ENCODE measurements at regions not wholly inside any gene's neighbourhood (a gene's known extent, or its start where the extent isn't known, plus 50 kb on each side); places are given as distances from the start of the nearest gene placed in this dataset.

GRCh38 chr6:141482796-141483597 lies 649.7 kb upstream of the GJE1 start:
- ATAC-seq = no peak
- Histone ChIP-seq H3K36me3 (ENCODE audit: control insufficient read depth, insufficient read depth, low read length) (no peaks in the 10 kb centered on the region), H2AFZ (ENCODE audit: low read depth, low read length) (no peak overlapping the region), H3K27me3 (ENCODE audit: control insufficient read depth in 2 of 2, insufficient read depth in 2 of 2, low read length in 2 of 2) (no peaks in the 10 kb centered on the region), H3K27ac (ENCODE audit: extremely low read depth, low read depth, low read length) (no peak overlapping the region), H4K20me1 (replicated peaks; ENCODE audit: control insufficient read depth, insufficient read depth, low read length) (no peaks in the 10 kb centered on the region), H3K9ac (ENCODE audit: insufficient read depth in 1 of 2, low read depth in 2 of 2, low read length in 2 of 2) (no peak overlapping the region), H3K9me1 (ENCODE audit: control insufficient read depth, insufficient read depth, low read length) (no peaks in the 10 kb centered on the region), H3K79me2 (ENCODE audit: control insufficient read depth, insufficient read depth, low read length) (no peaks in the 10 kb centered on the region), H3K4me3 (no peak overlapping the region), H3K9me3 (replicated peaks; ENCODE audit: control insufficient read depth, insufficient read depth, low read depth, low read length) (no peaks in the 10 kb centered on the region), H3K4me2 (ENCODE audit: insufficient read depth, low read length) (no peak overlapping the region), H3K4me1 (replicated peaks in 1 of 2; ENCODE audit: control insufficient read depth in 2 of 2, insufficient read depth in 2 of 2, low read length in 2 of 2) (no peaks in the 10 kb centered on the region)
- TF ChIP-seq HNRNPLL (IDR thresholded peaks at IDR 0.05; ENCODE audit: low read depth, low read length, poor library complexity, severe bottlenecking) (no peak), KAT7 (CRISPR knock-in tag; IDR thresholded peaks at IDR 0.05; ENCODE audit: borderline replicate concordance) (no peak), ZNF3 (CRISPR knock-in tag; IDR thresholded peaks at IDR 0.05) (no peak), ZC3H4 (CRISPR knock-in tag; IDR thresholded peaks at IDR 0.05; ENCODE audit: borderline replicate concordance) (no peak), NFIX (CRISPR knock-in tag; IDR thresholded peaks at IDR 0.05; ENCODE audit: low read depth) (no peak), HDAC3 (IDR thresholded peaks at IDR 0.05; ENCODE audit: borderline replicate concordance, partially characterized antibody) (no peak), FOXJ3 (CRISPR knock-in tag; IDR thresholded peaks at IDR 0.05) (no peak), TBL1XR1 (IDR thresholded peaks at IDR 0.05; ENCODE audit: low read length in 2 of 2) (no peak)
- in situ Hi-C loops (cut with MboI) = no loop called here
- POLR2A ChIA-PET = no interaction called here
- intact Hi-C loops (cut with micrococcal nuclease) = no loop called here
- no peak for DNase-seq (ENCODE audit: extremely low read depth in 1 of 4, low spot score in 3 of 4)
- CTCF ChIA-PET (ENCODE audit: low intra/inter-chr PET ratio) = no interaction called here
- no TSS peak for BruUV-seq (replicated peaks)
- no peak for FAIRE-seq
- WGBS (ENCODE audit: insufficient coverage, low coverage, missing lambda C conversion rate) = 2% methylated on average over 6 of the region's 6 CpGs

Data from K562 (cell line).